HEK293 (cell line): ENCODE measurements at regions not wholly inside any gene's neighbourhood (a gene's known extent, or its start where the extent isn't known, plus 50 kb on each side); places are given as distances from the start of the nearest gene placed in this dataset.
"Not testable (repeated sequence)": the region's sequence is repeated elsewhere in the genome, so short reads cannot be mapped to it uniquely, and the experiment has no call there.

Experiments used
- CTCF ChIP-seq: fragments of 450-650 bp; formaldehyde crosslinking; IDR thresholded peaks from 2 replicates; pipeline ENCODE4 v1.5.1; 2016; ENCODE audit warnings: missing biosample characterization, missing genetic modification characterization
- PRDM1 ChIP-seq: fragments of 450-650 bp; formaldehyde crosslinking; IDR thresholded peaks from 2 replicates; pipeline ENCODE4; 2016; ENCODE audit warnings: missing biosample characterization, missing genetic modification characterization
- TCF7L2 ChIP-seq: IDR thresholded peaks from 2 replicates; pipeline ENCODE4 v1.6.1; 2011; ENCODE audit warnings: low read depth, mild to moderate bottlenecking, inconsistent platforms, low read length, moderate library complexity, borderline replicate concordance
- ZNF366 ChIP-seq: fragments of 450-650 bp; formaldehyde crosslinking; conservative IDR thresholded peaks from 2 replicates; pipeline ENCODE4 v1.5.1; 2016; ENCODE audit warnings: missing biosample characterization, missing genetic modification characterization
- ZNF391 ChIP-seq: fragments of 450-650 bp; formaldehyde crosslinking; IDR thresholded peaks from 2 replicates; pipeline ENCODE4 v1.5.1; 2016; ENCODE audit warnings: low read depth, missing biosample characterization, missing genetic modification characterization, borderline replicate concordance
- ZNF585B ChIP-seq: fragments of 450-650 bp; formaldehyde crosslinking; IDR thresholded peaks from 2 replicates; pipeline ENCODE4 v1.5.1; 2016; ENCODE audit warnings: missing biosample characterization, missing genetic modification characterization

- TF ChIP-seq CTCF (tag by site-specific recombination); ZNF366 (tag by site-specific recombination); PRDM1; ZNF391 (tag by site-specific recombination); TCF7L2; ZNF585B (tag by site-specific recombination): not testable (repeated sequence)
Observed at GRCh38 chr17:30720971-30721370, 103.5 kb downstream of the CRLF3 start.
